ENCODE measurements at regions not wholly inside any gene's neighbourhood (a gene's known extent, or its start where the extent isn't known, plus 50 kb on each side); places are given as distances from the start of the nearest gene placed in this dataset.
A peak's percentile ranks its signal among the peaks of the same experiment; 100 is the strongest.
"Not testable (repeated sequence)": the region's sequence is repeated elsewhere in the genome, so short reads cannot be mapped to it uniquely, and the experiment has no call there.

GRCh38 chr14:31911160-31911559 is 165.9 kb upstream of the ARHGAP5 start:
- no peak for DNase-seq

GRCh38 chr14:31913370-31913769 is 163.7 kb upstream of the ARHGAP5 start:
- no peak for DNase-seq

- not testable (repeated sequence) for DNase-seq
Observed at GRCh38 chr14:31918289-31918688, 158.8 kb upstream of the ARHGAP5 start.

GRCh38 chr14:31920001-31920400 is 157.1 kb upstream of the ARHGAP5 start:
- DNase-seq, result no peak

- no peak for DNase-seq
Observed at GRCh38 chr14:31920989-31921650, 156.0 kb upstream of the ARHGAP5 start.

- no peak for DNase-seq
Observed at GRCh38 chr14:31921721-31922120, 155.4 kb upstream of the ARHGAP5 start.

- peak in 1 of 2 experiments; percentile 65 for DNase-seq
Observed at GRCh38 chr14:31926123-31926522, 151.0 kb upstream of the ARHGAP5 start.

- no peak for DNase-seq
Observed at GRCh38 chr14:31926652-31927347, 150.3 kb upstream of the ARHGAP5 start.

- peak; percentile 67 to 74 for DNase-seq
Observed at GRCh38 chr14:31927348-31927832, 149.7 kb upstream of the ARHGAP5 start.

GRCh38 chr14:31930070-31930469 is 147.0 kb upstream of the ARHGAP5 start:
- DNase-seq, result no peak

GRCh38 chr14:31930493-31931240 is 146.4 kb upstream of the ARHGAP5 start:
- DNase-seq, result no peak

- no peak for DNase-seq
Observed at GRCh38 chr14:31932675-31933074, 144.4 kb upstream of the ARHGAP5 start.

- DNase-seq, result peak in 1 of 2 experiments; percentile 27
Observed at GRCh38 chr14:31933716-31934115, 143.4 kb upstream of the ARHGAP5 start.

- peak in 1 of 2 experiments; percentile 55 for DNase-seq
Observed at GRCh38 chr14:31934767-31935266, 142.3 kb upstream of the ARHGAP5 start.

GRCh38 chr14:31935391-31935790 is 141.7 kb upstream of the ARHGAP5 start:
- DNase-seq, result no peak

- DNase-seq, result no peak
Observed at GRCh38 chr14:31936115-31936514, 141.0 kb upstream of the ARHGAP5 start.

- peak; percentile 87 to 92 for DNase-seq
Observed at GRCh38 chr14:31937730-31938346, 139.3 kb upstream of the ARHGAP5 start.

- no peak for DNase-seq
Observed at GRCh38 chr14:31939934-31940333, 137.2 kb upstream of the ARHGAP5 start.

- no peak for DNase-seq
Observed at GRCh38 chr14:31941487-31941886, 135.6 kb upstream of the ARHGAP5 start.

GRCh38 chr14:31942166-31942841 is 134.8 kb upstream of the ARHGAP5 start:
- DNase-seq, result no peak

- no peak for DNase-seq
Observed at GRCh38 chr14:31943217-31943799, 133.8 kb upstream of the ARHGAP5 start.

- DNase-seq, result no peak
Observed at GRCh38 chr14:31943861-31944255, 133.2 kb upstream of the ARHGAP5 start.
